ENCODE measurements at regions not wholly inside any gene's neighbourhood (a gene's known extent, or its start where the extent isn't known, plus 50 kb on each side); places are given as distances from the start of the nearest gene placed in this dataset.

DNA sequence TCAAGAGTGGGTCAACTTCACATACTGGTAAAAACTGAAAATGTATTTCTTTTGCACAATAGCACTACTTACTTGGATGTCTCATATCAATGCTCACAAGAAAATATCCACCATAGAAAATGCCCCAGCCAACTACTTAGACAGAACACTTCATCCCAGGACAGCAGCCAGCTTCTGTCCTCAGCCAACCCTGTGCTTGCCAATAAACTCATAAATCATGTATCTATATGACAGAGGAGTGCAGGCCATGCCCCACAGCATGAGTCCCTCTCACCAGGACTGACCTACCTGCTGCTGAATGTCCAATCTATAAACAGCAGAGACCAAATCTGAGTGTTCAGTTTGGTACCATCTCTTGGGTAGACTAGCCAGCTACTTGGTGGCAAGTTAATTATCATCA lies 179.3 kb downstream of the OMA1 start:
- DNase-seq: no peak

DNA sequence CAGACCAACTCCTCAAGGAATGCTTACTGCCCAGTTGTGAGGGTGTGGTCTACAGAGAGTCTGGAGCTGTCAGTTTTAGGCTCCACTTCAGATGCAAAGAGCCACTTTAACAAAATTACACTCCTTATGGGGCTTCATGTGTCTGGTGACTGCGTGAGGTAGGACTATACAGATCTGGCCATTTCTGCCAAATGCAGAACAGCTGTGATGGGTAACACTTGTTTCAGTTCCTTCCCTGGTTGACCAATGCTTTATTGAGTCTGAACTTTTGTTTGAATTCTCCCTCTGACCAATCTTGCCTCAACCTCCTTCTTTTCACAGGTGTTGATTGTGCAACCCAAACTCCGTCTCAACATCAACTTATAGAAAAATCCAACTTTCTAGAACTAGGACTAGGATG lies 181.2 kb downstream of the OMA1 start:
- DNase-seq: no peak

DNA sequence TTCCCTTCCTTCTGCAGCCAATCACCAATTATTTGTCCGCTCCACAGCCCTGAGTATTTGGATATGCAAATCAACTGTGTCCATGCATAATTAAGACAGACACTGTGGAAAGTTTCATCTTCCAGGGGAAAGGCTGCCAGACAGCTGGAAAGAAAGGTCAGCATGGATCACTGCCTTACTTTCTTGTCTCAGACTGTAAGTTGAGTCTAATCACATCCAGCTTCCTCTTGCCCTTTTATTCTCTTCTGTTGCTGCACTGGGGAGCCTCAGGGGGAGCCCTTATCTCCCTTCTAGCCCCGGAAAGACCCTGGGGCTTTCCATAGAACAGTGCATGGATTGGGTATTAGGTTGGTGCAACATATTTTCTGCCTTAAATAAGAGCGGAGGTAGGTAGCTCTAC lies 182.9 kb downstream of the OMA1 start:
- DNase-seq: no peak

DNA sequence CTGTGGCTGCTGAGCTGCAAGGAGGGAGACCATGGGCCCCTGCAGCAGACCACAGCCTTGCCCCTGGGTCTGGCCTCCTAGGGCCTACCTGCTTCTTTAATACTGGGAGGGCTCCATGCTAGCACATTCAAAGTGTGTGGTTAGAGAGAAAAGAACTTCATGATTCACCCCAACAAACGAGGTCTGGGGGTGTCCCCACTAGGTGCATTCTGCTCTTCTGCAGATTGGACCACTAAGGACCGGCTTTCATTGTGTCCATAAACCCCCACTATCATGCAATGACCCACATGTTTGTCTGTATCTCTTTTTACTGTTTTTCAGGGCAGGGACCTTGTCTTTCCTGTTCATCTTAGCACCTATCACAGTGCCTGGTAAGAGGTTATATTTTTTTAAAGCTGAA lies 185.4 kb downstream of the OMA1 start:
- DNase-seq: no peak

DNA sequence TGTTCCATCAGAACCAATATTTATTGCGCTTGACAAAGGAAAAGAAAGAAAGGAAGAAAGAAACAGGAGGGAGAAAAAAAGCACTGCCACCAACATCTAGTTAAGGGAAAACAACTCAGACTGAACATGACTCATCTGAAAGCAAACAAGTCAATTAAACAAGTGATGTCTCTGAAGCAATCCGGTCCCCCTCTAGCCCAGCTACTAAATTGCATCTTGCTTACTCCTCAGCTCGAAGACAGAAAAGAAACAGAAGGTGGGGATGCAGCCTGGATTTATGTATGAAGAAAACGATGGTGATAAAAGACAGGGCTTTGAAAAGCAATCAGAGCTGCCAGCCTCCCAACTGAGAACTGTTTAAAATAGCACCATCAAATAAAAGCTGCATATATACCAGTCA lies 188.2 kb downstream of the OMA1 start:
- no peak for DNase-seq

DNA sequence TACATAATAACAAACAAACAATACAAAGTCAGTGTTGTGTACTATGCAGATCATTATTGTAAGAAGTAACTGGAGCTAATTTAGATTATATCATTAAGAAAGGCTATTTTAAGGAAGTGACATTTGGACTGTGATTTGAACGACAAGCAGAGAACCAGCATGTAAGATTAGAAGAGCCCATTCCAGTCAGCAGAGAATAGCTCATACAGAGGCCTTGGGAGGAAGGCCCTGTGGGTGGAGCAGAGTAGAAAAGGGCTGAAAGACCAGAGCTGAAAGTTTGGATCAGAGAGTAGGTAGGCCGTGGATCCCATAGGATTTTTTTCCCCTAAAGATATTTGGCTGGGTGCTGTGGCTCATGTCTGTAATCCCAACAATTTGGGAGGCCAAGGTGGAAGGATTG lies 190.1 kb downstream of the OMA1 start:
- no peak for DNase-seq

DNA sequence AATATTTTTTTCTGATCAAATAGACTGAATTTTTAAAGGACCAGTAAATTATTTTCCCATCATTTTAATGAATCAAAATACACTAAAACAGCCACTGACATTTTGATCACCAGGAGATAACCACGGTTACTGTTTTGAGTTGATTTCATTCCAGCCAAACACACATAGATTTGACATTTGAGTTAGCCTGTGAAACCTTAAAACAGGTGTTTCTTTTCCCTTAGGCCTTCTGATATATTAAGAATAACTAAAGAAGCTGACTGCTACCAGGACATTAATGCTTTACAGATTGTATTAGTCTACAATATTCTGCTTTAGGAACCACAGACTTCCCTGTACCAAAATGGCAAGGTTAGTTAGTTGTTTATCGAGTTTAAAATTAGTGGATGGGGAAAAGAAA lies 193.4 kb downstream of the OMA1 start:
- no peak for DNase-seq

DNA sequence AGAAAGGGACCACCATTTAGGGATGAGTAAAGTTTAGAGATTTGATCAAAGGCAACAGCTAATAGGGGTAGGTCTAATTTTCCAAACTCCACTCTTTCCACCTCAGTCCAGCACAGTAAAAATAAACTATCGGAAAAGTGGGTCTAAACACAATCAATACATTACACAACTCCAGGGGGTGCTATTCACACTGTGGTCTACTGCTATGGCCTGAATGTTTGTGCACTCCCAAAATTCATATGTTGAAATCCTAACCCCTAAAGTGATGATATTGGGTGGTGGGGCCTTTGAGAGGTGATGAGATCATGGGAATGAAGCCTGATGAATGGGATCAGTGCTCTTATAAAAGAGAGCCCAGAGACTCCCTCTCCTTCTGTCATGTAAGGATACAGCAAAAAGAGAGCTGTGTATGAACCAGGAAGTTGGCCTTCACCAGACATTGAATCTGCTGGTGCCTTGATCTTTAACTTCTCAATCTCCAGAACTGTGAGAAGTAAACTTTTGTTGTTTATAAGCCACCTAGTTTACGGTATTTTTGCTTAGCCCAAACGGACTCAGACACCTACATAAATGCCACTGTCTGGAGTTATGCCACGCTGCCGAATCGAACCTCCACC lies 193.9 kb downstream of the OMA1 start:
- DNase-seq: no peak

DNA sequence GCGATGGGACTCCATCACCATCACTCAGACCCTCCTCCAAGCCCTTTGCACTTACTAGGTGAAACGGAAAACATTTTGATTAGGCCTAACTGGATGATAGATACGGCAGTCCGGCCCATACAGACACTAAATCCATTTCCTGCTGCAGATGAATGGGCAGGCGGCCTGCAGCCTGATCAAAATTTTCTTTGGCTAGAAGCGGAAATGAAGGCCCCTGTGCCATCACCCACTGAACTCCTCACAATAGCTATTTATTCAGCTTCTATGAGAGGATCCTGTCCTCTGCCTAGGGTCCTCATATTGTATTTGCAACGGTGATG lies 200.5 kb downstream of the OMA1 start:
- no peak for DNase-seq

DNA sequence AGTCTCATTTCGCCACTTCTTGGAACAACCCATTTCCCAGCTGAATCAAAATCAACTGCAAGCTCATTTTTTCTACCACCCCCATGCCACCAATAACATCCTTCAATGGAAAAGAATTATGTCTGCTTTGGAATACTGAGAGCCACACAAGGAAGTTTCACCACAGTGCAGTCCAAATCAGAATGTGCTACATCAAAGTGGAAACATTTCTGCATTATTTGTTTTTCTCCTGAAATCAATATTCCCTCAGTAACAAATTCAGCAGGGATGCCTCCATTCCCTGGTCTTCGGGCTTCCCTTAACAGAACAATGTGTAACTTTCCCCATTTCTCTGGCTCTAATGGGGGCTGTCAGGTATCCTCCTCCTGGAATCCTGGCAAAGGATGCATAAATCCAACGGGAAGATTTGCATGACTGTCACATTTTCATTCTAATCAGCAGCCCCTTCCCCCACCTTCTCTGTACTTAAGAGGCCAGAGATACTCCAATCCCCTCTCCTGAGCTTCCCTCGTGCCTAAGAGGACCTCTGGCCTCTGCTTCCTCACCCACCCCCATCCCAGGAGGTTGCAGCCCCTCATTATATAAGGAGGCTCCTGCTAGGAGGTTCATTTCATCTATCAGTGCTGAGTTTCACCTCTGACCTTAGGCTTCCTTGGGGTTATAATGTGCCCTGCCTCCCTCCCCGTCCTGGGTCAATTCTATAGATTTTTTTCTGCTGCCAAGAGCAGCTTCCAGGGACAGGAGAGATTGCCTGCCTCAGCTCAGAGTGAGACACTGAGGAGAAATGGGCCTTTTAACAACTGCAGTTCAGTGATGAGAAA lies 201.1 kb downstream of the OMA1 start:
- DNase-seq: no peak

DNA sequence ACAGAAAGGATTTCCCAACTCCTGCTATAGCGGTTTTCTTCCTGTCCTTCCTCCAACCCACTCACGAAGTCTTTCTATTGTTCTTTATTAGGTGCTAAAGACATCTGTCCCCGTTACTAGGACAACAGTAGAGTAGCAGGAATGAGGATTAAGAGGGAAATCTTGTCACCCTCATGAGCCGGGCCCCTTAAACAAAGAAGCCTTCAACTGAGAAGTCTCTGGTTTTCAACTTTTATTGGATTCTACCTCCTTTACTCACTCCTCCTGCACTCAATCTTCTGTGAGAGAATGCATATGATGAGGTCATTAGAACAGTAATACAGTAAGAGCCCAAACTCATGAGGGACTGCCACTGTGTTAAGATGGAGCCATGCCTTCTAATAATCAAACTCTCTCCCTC lies 206.3 kb downstream of the OMA1 start:
- DNase-seq: no peak

DNA sequence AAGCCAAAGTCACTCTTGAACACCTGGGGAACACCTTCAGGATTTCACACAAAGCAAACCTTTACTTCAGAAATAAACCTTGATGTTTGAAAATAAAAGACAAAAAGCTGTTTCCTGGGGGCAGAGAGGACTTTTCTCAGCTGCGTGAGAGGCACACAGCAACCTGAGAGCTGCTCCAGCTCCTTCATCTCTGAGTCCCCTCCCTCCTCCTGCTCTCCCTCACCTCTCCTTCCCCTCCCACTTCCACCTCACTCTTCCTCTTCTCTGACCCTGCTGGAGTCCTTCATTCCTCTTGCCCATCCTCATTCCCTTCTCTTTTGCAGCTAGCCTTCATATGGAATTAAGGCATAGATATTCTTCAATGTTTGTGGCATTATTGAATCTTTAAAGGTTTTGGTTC lies 208.4 kb downstream of the OMA1 start:
- no peak for DNase-seq

DNA sequence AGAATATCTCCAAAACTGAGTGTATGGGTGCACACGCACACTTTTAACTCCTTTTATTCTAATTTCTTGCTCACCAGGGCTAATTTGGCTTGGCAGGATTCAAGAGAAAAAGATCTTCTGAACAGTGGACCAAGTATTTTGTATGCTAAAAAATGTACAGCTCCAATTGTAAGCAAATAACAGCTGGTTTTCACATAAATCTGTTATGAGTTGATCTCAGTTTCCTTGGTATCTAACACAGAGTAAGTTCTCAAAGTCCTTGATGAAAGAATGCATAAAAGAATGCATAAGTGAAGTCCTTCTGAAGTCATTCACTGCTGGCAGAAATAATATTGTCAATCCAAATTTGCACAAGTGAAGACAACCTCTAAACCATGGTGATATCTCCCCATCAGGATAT lies 213.0 kb downstream of the OMA1 start:
- no peak for DNase-seq

DNA sequence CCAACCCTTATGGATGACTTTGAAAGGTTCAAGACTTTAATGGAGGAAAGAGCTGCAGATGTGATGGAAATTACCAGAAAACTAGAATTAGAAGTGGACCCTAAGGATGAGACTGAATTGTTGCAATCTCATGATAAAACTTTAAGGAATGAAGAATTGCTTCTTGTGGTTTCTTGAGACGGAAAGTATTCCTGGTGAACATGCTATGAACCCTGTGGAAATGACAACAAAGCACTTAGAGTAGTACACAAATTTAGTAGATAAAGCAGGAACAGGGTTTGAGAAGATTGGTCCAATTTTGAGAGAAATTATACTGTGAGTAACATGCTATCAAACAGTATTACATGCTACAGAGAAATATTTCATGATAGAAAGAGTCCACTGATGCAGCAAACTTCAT lies 215.4 kb downstream of the OMA1 start:
- no peak for DNase-seq

DNA sequence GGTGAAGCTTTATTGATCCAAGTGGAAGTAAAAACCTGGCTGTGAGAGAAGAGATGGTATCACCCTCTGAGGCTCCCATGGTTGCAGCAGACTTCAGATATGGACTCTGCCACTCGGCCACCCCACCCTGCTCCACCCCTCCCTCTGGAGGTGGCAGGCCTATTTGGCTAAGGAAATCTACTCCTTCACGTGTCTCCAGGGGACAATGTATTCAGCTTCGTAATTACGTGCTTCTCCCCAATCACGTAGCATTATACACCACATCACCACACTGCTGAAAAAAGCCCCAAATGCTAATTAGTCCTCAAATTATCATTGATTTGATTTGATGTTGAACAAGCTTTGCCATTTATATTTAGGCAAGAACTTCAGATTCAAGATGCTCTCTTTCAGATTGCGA lies 220.7 kb downstream of the OMA1 start:
- DNase-seq: no peak

DNA sequence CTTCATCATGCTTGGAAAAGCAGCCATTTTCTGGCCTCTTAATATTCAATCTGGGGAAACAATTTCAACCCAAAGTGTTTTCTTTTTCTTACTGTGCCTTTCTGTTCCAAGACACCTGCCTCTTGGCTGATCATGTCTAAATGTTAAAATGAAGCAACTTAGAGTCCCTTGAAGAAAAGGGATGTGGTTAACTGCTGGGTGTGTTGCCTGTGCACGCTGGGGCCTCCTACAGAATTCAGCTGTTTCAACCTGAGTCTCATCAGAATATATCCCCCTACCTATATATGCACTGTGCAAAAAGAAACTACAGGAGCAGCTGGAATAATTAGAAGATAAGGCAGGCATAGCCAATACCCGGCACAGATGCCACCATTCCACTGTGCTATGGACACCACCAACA lies 222.0 kb downstream of the OMA1 start:
- DNase-seq: no peak

DNA sequence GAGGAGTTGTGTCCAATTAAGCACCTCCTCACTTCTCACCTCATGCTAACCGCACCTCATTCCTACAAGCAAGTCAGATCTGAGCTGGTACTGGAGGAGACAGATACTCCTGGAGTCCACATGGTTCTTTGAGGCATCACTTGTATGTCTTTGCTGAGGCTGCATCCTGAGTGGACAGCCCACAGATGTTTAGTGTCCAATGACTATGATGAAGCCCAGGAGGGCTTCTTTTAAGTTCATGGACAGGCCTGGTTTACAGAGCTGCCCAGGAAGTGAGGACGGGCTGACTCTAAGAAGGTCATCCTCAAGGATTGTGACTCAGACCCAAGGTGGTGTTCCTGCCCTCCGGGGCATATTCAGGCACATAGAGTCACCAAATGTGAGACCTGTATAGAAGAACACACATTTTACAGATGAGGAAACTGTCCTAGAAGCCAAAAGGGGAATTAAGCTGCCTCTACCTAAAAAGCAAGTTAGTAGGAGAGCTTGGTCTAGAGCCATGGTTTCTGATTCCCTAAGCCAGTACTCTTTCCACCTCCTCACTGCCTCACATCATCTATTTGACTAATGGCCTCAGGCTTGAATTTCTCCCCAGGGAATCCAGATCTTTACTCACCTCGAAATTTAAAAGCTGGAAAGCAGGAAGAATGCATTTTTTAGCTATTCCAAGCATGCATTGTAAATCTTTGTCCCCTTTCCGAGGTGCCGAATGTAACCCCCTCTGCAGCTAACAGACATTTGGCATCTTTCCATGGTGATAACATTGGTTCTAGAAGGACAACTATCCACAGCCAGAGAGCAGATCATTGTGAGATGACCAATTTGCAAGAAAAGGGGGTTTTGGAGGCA lies 228.1 kb downstream of the OMA1 start:
- no peak for DNase-seq

DNA sequence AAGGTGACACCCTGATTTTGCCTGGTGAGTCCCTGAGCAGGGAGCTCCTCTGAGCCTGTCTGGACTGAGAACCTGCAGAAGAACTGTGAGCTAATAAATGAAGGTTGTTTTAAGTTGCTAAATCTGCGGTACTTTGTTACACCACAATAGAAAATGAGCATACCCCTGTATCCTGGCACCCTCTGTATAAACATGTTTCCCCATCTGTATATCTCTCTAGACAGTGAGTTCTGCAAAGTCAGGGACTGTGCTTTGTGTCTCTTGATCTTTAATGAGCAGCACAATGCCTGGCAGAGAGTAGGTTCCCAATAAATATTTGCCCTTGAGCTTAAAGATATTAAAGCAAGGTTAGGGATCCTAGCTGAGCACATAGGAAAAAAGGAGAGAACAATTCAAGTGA lies 228.8 kb downstream of the OMA1 start:
- no peak for DNase-seq

DNA sequence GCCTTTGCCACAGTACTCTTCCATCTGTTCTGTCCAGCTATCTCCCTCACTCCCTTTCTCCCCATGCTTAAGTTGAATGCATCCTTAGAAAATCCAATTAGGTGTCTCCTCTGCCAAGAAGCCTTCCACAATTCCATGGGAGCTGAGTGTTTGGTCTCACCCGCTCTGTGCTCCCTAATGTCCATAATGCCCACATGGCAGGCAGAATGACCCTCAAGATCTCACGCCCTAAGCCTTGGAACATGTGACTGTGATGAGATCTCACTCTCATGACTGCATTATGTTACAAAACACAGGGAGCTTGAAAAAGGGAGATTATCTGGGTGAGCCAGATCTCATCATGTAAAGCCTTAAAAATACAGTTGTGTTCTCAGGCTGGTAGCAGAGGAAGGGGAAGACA lies 229.4 kb downstream of the OMA1 start:
- no peak for DNase-seq

DNA sequence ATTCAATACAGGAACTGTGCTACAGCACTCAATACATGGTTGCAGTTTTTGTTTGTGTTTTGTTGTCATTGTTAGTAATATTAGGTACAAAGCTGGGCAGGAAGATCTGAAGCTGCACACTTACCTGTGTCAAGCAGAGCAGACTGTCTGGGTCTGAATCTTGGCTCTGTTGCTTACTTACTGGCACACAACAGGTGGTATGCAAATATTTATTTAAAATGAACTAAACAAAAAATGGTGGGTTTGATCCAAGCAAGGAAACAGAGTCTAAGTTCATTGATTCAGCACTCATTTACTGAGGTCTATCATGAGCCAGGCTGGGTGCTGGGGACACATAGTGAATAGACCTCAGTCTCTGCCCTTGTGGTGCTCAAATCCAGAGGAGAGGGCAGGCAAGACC lies 230.4 kb downstream of the OMA1 start:
- DNase-seq: no peak

DNA sequence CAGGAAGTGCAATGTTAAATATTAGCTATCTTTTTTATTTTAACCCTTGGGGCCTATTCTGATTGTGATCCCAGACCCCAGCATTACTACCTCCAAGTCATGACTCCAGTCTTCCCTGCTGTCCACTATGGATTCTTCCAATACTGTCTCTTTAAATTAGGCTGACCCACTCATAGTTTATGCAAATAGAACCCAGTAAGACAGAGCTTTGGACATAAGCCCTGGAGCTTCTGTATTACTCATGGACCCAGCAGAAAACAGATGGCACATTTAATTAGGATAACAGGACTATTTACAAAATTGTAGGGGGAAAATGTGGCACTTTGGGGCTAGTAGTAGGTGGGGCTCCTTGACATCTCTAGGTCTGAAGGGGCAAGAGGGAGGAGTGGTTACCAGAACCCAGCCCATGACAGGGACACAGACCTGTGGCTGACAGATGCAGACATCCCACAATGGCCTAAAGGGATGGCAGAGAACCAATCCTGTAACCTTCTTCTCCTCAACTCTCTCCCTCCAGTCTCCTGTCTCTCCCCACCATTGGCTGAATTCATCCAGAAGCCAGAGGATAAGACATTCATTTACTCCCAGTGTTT lies 233.5 kb downstream of the OMA1 start:
- no peak for DNase-seq

DNA sequence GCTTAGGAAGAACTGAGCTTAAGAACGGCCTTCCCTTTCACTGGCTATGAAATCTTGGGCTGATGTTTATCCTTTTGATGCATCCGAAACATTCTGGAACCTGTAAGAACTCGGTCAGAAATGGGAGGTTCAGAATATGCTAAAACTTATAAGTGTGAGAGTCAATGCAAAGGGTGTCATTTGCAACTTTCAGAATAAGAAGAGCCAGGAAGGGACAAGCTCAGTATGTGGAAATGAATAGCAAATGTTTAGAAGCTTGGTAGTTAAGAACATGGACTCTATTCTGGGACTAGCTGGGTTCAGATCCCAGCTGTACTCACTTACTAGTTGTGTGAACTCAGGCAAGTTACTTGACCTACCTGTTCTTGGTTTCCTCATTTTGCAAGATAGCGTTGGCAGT lies 234.1 kb downstream of the OMA1 start:
- DNase-seq: no peak

DNA sequence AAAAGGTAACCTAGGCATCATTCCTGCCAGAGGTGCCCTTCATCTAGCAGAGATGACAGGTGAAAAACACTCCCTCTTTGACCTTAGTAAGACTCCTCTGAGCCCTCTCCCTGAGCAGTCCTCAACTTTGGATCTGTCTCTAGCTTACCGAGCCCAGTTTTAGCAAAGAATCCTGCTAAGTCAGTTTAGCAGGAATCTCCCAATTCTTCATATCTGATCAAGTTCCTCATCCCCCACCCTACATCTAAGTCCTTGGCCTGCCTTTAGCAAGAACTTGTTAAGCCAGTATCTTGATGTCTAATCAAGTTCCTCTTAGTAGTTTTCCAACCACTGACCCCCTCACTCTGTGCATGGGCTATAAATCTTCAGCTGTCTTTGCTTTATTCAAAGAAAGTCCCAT lies 235.6 kb downstream of the OMA1 start:
- no peak for DNase-seq

DNA sequence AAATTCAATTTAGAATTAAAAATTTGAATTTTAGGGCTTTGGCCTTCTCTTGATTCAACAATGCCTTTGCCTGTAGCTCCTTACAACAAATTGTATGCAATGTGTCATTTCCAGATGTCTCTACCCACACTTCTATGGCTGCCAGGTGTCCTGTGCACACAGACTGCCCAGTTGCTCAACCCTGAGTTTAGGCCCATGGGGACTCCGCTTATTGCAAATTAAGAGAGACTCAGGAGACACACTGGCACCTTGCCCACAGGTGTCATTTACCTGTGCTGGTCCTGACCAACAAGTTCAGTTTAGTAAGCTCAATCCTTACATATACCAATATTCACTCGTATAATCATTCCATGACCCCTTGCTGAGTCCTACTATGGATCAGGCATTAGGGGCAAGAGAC lies 236.1 kb downstream of the OMA1 start:
- DNase-seq: no peak

Data from stimulated activated CD4-positive, alpha-beta T cell treated with anti-CD3 and anti-CD28 coated beads, Interleukin-15, amount 100 ng/mL, for 24 hours (primary cell).